ENCODE measurements at regions not wholly inside any gene's neighbourhood (a gene's known extent, or its start where the extent isn't known, plus 50 kb on each side); places are given as distances from the start of the nearest gene placed in this dataset.
"Not testable (repeated sequence)": the region's sequence is repeated elsewhere in the genome, so short reads cannot be mapped to it uniquely, and the experiment has no call there.

GRCh38 chr6:139696991-139697390 lies 322.5 kb upstream of the CITED2 start:
- TF ChIP-seq CTCF (conservative IDR thresholded peaks at IDR 0.05); EZH2 (IDR thresholded peaks at IDR 0.05; ENCODE audit: low read depth): not testable (repeated sequence)

Measured in PC-9 (cell line).